OCI-LY7 (cell line): ENCODE measurements at regions not wholly inside any gene's neighbourhood (a gene's known extent, or its start where the extent isn't known, plus 50 kb on each side); places are given as distances from the start of the nearest gene placed in this dataset.

ENCODE experiments used
- CTCF ChIP-seq: fragments of 200-600 bp; sonication (generic); conservative IDR thresholded peaks from 2 replicates; pipeline ENCODE4 v1.5.1; 2014; ENCODE audit warnings: mild to moderate bottlenecking, antibody characterized with exemption, low read length, moderate library complexity, mixed read lengths
- EZH2phosphoT487 ChIP-seq: fragments of 200-600 bp; sonication (generic); IDR thresholded peaks from 2 replicates; pipeline ENCODE4 v1.6.1; 2018; ENCODE audit warnings: low read depth, borderline replicate concordance, mild to moderate bottlenecking, mixed run types, antibody characterized with exemption, low read length, moderate library complexity, mixed read lengths

- no peak for TF ChIP-seq CTCF
- no peak for TF ChIP-seq EZH2phosphoT487
Observed at GRCh38 chr2:105183555-105184323, 57.8 kb upstream of the GPR45 start.
